ENCODE measurements at regions not wholly inside any gene's neighbourhood (a gene's known extent, or its start where the extent isn't known, plus 50 kb on each side); places are given as distances from the start of the nearest gene placed in this dataset.

DNA sequence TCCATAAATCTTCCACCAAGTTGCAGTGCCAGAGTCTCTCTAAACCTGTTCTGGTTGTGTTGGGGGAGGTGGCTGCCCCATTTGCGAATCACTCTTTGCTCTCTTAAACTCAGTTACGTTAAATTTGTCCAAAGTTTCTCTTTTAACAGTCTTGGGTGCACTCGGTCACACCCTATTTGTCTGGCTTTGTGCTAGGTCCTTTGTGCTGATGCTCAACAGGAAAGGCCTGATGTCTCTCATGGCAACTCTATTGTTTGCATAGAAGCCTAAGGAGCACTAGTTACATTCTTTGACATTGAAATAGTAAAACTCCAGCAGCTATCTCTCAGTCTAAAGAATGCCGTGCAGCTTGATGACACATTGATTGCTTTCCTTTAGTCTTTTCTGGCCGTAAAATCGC, 105.1 kb downstream of the TRMT11 start:
- DNase-seq = no peak

DNA sequence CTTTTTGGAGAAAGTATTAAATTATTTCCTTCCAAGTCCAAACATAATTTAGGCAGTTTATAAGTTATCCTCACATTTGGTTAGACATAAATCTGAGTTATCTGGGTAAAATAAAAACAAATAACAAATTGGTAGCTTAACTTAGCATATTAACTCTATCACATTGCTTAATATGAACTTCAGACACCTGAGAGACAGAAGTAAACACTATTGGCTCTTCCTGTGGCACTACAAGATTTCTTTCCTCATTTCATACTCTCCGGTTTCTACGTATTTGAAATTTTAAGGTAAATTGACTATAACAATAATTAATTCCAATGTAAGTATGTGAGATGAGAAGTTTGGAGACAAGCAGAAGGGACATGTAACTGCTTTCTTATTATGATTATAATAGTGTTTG, 106.8 kb downstream of the TRMT11 start:
- no peak for DNase-seq

DNA sequence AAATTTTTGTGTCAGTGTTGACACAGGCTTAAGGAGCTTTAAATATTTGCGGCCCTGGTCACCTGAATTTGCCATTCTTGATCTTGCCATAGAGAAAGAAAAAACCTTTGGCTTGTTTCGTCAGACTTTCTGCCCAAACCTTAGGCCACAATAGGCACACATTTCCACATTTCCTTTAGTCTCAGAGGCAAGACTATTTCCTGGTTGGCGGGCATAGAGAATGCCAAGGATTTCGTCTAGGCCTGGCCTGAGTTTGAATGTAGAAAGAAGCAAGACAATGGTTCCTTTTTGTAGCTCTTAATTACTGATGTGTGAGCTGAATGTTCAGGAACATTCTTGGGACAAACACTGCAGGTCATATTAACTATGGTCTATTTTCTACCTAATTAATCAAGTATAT, 108.1 kb downstream of the TRMT11 start:
- DNase-seq = no peak

DNA sequence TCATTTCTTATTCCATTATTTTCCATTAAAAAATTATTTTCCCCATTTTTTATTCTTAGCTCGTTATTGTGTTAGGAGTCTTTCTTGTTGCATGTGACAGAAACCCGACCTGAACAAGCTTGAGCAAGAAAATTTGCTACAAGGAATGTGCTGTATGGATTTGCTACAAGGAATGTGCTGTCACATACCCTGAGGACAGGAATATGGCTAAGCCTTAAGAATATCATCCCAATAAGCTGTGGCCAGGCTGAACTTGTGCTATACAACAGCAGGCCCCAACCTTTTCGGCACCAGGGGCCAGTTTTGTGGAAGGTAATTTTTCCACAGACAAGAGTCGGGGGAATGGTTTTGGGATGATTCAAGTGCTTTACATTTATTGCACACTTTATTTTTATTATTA, 114.0 kb downstream of the TRMT11 start:
- no peak for DNase-seq

DNA sequence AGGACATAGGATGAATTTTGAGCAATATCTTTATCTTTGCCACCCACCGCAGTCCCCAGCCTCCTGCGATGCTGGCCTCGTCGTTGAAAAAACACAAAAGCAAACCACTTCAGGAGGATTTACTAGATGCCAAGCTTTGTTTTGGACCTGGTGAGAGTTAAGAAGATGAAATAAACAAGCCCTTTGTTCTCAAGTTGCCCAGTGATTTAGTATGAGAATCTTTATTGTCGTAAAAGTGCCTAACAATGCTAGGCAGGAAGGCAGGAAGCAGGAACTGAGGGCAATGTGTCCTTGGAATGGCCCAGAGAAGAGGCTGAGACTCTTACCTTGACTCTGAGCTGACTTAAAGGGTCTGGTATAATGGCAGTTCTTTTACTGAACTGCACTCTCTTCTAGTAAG, 116.0 kb downstream of the TRMT11 start:
- DNase-seq = no peak

DNA sequence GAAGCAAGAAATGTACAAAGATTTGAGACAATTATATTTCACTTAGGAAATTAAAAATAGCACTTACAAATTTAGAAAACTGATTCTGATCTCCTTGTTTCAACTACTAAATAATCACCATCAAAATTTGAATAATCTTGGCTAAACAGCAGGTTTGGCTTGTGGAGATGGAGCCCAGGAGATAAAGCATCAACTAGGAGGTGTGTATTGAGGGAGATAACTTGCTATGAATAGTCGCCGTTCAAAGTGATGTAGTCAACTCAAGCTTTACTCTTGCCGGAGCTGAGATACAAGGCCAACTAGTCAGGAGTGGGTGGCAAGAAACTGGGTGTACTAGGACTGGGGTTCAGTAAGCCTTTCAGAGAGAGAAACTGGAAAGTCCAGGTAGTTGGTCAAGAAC, 117.7 kb downstream of the TRMT11 start:
- no peak for DNase-seq

DNA sequence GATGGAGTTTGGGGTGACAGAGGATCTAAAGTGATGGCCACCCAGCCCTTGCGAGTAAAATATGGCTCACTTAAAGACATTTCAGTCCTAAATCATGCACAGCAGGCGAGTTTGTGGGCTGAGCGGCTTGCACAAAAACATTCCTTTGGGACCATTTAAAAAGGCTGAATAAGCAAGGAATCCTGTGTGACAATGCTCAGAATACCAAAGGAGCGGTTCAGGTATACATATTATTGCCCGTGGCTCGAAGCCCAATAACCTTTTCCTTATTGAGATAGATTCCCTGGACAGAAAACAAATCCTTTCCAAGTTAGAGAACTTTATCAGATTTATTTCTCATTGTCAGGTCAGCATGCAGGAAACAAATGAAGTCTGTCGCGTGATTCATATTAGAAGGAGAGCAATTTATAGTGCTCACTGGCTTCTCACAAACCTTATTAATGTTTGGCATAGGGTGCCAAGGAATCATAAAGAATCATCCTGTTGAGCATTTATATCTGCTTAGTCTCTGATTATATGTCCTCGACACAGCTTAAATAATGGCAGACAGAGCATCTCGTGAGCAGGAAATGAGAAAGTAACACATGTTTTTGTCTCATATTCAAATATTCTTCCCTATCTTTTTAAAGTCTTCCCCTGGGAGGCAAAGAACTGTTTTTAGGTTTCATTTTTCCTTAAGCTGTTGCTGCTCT, 121.3 kb downstream of the TRMT11 start:
- no peak for DNase-seq

DNA sequence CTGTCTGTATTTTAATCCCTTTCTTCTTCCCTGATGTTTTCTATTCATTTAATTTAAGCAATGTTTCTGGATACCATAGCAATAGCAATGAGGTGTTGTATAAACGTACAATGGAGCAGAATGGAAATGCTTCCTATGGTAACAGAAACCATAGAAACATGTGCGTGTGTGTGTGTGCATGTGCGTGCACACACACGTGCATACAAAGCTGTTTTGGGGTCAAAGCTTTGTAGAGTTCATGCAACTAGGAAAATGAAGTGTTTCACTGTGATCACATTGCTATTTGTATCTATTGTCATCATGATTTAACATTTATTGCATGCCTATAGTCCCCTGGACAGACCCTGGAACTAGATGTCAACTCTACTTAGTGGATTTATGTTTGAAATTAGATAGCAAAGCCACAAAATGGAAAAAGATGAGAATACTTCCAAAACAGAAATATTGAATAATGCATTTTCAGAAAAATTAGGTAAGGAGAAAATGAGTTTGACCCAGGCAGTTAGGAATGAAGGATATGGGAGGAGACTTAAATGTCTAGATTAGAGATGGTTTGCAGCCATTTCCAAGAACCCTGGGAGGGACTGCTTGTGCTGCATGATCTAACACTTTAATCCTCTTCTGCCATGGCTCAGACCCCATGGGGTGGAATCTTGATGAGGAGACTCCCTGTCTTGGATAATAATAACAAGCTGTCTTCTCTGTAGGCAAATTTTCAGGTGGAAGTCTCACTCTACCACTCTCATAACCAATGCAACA, 124.4 kb downstream of the TRMT11 start:
- no peak for DNase-seq

DNA sequence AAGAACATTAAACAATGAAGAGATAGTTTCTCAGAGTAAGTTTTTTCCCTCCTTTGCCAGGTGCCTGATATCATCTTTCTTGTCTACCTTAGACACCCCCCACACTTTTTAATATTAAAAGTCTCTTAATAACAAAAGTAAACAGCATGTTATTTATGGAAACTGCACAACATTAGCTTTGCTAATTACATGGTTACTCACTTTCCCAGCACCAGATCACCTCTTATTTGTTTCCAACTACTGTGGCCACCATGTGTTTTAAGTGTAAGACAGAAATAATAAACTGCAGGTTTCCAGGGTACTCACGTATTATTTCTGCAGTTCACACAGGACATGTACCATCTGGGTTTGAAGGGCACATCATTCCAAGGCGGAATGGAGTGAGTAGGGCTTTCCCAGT, 125.0 kb downstream of the TRMT11 start:
- no peak for DNase-seq

DNA sequence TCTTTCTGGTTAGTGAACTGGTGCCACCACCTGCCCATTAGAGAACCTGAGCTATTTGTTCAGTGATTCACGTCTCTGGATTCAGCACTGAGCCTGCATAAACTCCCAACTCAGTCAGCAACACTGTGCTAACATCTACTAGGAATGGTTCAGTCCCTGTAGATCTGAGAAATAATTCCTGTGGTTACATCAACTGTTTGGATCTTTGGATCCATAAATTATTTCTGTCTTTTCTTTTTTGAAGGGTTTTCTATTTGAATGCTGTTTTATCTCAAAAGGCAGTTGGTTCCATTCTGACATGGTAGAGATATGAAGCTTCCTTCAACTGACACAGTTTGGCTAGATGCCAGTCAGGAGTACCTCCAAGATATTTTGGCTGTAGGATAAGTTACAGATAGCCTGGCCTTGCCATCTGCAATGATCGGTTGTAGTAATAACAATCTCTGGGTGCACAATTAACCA, 125.9 kb downstream of the TRMT11 start:
- DNase-seq = no peak

DNA sequence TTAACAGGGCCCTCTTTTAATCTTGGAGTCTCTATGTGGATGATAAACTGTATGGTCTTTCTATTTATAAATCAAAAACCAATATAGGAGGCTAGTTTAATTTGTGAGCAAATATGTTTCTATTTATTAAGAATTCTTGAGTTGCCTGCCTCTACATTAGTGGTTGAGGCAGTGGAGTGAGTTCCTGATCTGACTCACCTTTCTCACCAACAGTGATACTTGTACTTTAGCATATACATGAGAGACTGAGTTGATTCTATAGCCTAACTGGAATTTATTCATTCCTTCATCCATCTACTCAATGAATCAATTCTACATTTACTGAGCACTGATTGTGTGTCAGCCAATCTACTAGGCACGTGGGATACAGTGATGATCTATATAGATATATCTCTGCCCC, 126.9 kb downstream of the TRMT11 start:
- no peak for DNase-seq

DNA sequence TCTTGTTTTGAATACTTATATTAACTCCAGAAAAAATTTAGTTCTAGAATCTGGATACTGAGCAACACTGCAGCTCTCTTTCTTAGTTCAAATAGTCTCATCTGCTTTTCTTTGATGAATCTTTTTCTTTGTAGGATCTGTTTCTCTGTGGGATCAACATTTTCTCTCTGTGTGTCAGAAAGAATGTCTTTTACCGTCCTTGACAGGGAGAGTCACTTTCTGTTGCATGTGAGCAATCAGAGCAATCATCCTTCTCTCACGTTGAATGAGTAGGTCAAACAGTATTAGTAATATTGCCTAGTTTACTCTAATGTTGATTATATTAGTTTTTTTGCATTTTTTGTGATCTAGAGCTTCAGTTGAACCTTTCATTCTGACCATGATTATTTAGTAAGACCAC, 130.9 kb downstream of the TRMT11 start:
- no peak for DNase-seq

DNA sequence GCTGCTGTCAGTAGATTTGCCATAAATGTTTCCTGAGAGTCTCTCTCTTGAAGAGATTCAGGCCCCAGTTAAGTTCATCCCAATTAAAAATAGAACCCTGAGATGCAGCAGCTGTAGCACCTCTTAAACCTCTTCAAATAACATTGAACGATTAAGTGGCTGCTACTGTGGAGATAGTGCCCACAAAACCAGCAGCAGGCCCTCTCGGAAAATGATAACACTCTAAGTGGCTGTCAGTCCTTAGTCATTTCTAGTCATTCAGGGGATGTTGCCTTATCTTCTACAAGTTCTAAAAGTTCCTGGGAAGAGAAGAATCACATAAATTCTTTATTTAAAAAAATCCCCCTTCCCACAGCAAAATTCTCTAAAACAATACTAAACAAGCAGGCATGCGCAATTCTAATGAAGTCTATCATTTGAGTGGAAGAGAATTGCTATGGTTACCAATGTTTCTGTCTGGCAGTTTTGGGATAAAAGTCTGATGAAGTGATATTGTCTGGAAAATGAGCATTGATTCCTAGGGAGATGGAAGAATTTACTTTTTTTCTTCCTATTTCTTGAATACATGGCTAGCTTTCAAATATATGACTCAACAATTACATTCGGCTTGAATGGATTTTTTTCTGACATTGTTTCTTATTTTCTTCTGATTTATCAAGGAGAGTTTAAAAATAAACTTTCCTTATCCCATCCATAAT, 131.9 kb downstream of the TRMT11 start:
- DNase-seq = no peak

DNA sequence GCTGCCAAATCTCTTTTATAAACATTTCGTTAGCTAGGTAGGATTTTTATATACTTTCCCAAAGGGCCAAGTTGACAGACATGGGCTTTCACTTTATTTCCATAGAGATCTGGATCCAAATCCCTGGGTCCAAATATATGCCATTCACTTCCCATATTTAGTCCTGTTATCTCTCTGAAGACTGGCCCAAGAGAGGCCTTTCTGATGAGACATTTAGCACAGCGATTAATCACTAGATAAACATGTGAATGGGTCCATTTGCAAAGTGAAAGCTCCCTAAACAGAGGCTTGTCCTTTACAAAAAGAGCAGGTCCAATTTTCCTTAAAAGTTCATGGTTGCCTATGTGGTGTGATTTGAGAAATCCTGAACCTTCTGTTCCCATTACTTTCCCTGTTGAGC, 132.6 kb downstream of the TRMT11 start:
- no peak for DNase-seq

DNA sequence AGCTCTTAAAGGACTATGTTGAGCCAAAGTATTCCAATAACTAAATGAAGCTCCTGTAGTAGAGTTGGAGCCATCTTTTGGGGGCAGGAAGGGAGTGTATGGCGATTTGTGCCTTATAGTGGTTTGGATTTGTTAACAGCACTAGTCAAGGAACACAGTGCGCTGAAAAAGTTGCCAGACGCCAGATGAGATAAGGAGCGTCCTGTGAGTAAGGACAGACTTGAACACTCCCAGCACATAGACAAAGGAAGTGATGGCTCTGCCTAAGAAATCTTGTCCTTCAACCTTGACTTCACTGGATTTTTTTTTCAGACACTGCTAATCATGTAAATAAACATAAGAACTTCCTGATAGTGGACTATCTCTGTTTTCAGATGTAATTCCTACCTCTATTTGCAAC, 136.9 kb downstream of the TRMT11 start:
- no peak for DNase-seq

DNA sequence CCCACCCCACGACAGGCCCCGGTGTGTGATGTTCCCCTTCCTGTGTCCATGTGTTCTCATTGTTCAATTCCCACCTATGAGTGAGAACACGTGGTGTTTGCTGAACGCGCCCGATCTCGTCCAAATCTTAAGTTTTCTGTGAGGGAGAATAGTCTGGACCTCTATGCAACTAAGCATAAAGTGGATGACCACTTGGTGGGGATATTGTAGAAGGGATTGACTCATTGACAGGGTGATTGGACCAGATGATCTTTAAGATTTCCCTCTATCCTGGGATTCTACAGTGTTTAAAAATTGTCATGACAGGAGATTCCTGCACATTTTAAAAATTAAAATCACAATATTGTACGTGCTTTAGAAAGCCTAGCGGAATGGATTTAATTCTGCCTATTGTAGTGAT, 141.3 kb downstream of the TRMT11 start:
- no peak for DNase-seq

DNA sequence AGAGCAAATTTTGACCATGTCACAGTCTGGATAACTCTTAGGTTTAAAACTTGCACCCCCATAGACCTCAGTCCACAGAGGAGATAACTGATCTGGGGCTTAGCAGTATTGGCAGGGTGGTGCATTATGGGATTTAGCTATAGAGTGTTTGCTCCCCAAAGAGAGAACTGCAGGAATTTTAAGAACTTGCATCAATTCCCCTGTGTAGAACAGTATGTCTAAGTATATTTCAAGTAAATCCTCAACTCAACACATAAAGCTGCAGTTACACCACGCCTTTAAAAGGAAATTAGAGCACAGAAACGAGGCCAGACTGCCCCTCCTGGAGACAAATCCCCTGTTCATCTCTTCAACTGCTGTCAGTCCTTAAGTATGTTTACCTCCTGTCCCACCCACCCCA, 144.9 kb downstream of the TRMT11 start:
- no peak for DNase-seq

DNA sequence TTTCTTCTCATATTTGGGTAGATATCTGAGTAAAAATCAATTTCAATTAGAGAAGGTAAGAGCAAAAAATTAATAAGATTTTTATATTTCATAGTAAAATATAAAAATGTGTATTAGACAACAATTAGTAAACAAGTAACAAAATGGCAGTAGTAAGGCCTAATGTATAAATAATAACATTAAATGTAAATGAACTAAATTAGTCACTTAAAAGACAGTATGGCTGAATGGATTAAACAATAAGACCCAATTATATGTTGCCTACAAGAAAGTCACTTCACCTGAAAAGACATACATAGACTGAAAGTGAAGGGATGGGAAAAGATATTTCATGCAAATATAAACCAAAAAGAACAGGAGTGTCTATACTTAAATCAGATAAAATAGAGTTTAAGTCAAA, 147.6 kb downstream of the TRMT11 start:
- DNase-seq = no peak

DNA sequence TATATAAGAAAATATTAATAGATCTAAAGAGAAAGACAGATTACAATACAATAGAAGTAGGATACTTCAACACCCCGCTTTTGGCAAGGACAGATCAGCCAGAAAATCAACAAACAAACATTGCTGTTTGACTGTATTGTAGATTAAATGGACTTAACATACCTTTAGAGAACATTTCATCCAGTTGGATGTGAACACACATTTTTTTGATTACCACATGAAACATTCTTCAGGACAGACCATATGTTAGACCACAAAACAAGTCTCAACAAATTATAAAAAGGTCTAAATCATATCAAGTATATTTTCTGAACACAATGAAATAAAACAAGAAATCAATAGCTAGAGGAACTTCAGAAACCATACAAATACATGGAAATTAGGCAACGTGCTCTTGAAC, 148.2 kb downstream of the TRMT11 start:
- no peak for DNase-seq

DNA sequence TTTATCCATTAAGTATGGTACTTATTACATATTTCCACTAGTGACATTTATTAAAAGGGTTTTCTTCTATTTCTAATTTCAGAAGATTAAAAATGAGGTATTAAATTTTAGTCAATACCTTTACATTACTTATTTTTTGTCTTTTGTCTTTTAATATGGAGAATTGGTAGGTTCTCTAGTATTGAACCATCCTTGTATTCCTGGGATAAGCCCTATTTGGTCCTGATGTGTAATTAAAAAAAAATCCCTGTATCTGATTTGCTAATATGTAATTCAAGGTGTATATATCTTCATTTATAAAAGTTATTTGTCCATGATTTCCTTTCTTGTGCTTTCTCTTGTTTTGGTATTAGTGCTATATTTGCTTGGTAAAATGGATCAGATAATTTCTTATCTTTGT, 153.7 kb downstream of the TRMT11 start:
- DNase-seq = no peak

DNA sequence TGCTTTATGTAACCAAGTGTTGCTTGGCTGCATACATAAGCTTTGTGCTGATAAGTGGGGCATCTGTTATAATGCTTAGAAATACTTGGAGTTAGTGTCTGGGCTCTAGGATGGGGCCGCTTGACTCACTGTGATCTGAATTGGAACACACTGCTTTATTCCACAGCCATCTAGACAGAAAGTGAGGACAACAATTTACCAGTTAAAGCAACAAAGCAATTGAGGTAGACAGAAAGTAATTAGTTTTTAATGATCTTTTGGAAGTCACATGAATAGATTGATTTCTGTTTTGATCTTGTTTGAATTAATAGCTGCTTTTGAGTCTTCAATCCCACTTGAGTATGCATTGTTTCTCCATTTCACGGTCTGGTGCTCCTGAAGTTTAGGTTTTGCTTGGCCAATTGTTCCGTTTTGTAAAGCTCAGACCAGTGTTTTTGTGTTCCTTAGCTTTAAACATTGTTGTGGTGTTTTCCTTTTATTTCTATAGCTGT, 157.5 kb downstream of the TRMT11 start:
- peak; percentile 77 for DNase-seq

DNA sequence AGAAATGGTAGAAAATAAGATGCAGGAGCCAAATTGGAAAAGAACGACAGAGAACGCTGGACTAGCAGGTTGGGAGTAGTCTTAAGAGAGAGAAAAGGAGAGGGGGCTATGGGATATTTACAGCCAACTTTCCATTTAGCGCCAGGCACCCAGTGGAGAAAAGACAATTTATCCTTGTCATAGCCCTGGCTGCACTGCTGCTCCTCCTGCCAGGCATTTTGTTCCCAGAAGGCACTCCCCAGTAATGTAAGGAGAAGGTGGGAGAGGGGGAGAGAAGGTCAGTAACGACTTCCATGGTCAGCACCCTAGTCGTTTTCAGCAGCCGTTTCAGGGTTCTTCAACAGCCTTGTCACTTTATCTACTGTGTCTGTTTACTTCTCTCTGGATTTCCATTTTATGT, 159.0 kb downstream of the TRMT11 start:
- DNase-seq = no peak

DNA sequence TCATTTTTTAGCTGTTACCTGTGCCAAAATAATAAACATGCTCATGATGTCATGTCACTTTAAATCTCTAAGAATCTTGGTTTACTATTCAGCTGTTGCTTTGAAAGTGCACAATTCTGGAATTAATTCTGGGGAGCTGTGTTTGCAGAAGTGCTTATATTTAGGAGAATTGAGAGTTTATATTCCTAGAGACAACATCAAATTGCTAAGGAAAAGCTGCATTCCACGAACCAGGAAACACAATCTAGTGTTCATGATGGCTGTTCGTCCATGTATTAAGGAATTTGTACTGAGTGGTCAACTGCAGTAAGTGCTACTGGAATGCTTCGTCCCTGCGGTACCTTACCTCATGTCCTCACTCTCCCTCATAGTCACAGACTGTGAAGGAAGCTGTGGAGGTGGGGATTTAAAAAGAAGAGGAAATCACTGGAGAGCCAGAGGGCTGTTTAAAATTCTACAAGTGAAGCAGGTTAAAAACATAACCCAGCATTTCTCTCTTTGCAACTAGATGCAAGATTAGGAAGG, 161.0 kb downstream of the TRMT11 start:
- DNase-seq = no peak

DNA sequence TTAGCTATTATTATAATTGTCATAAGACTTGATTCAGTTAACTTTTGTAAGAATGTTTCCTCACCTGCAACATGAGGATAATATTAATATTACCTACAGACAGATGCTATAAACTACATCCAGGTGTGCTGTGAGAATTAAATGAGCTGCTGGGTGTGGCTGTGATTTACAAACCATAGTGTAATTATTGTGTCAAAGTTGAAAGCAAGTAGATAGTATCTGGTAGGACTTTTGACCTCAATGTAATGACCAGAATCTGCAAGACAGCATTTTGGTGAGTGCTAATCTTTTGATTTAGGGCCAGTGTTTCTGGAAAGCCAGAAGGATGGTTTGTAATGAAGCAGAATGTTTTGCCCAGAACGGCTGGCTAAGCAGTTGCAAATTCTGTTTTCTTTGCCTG, 162.5 kb downstream of the TRMT11 start:
- no peak for DNase-seq

Measured in NCI-H748 treated with DMSO at 0.1 percent for 48 hours (cell line).